Activated naive CD4-positive, alpha-beta T cell treated with anti-CD3 and anti-CD28 coated beads, Interleukin-2, amount 50 U/mL, for 24 hours (primary cell): ENCODE measurements at regions not wholly inside any gene's neighbourhood (a gene's known extent, or its start where the extent isn't known, plus 50 kb on each side); places are given as distances from the start of the nearest gene placed in this dataset.
"Not testable (repeated sequence)": the region's sequence is repeated elsewhere in the genome, so short reads cannot be mapped to it uniquely, and the experiment has no call there.

Experiments
- H3K27ac Mint-ChIP-seq: one replicate; pipeline ENCODE4 v1.8.0; 2021; ENCODE audit warnings: mild to moderate bottlenecking, mixed read lengths
- H3K27me3 Mint-ChIP-seq: one replicate; pipeline ENCODE4 v1.8.0; 2021; ENCODE audit warnings: mixed read lengths
- H3K36me3 Mint-ChIP-seq: one replicate; pipeline ENCODE4 v1.8.0; 2021; ENCODE audit warnings: mixed read lengths
- H3K4me1 Mint-ChIP-seq: one replicate; pipeline ENCODE4 v1.8.0; 2021; ENCODE audit warnings: mixed read lengths
- H3K4me3 Mint-ChIP-seq: one replicate; pipeline ENCODE4 v1.8.0; 2021; ENCODE audit warnings: mild to moderate bottlenecking, mixed read lengths
- H3K9me3 Mint-ChIP-seq: one replicate; pipeline ENCODE4 v1.8.0; 2021; ENCODE audit warnings: mixed read lengths

DNA sequence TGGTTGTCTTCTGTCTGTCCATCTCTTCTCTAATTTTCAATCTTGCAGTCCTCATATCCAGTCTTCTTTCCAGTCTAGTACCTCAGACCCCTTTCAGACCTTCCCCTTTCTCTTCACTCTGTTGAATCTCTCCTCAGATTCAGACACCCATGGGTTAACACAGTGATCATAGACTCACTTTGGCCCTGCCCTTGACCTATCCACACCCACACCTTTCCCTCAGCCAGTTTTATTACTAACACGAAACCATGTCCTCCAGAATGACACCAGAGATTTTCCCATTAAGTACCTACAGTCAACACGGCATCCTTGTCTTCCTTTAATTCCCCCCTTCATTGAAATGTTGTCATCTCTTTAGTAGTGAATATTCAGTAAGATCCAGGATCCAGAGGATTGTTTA, 74.5 kb upstream of the UBE2E2 start:
- no peaks in the 10 kb centered on the region for H3K36me3 Mint-ChIP-seq
- H3K9me3 Mint-ChIP-seq = no peaks in the 10 kb centered on the region
- H3K27ac Mint-ChIP-seq = no peak overlapping the region
- H3K4me1 Mint-ChIP-seq = no peaks in the 10 kb centered on the region
- H3K27me3 Mint-ChIP-seq = peaks cover 6% of the 10 kb centered on the region
- H3K4me3 Mint-ChIP-seq = no peak overlapping the region

DNA sequence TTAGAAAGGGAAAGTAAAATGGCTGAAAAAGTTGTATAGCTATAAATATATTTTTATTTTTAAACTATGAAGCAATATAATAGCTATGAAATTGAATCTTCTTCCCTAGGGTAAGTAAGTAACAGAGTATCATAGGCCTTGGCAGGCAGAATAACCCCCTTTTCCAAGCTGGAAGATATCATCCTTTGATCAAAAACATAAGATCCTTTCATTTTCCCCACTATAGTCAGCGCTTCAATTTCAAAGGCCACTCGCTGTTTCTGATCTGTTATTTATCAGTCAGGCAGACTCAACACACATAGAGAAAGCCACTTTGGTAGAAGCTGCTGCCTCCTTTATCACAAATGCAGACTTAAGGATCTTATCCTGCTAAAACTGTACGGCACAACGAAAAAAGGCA, 74.0 kb upstream of the UBE2E2 start:
- peaks cover 6% of the 10 kb centered on the region for H3K27me3 Mint-ChIP-seq
- no peaks in the 10 kb centered on the region for H3K4me1 Mint-ChIP-seq
- no peaks in the 10 kb centered on the region for H3K9me3 Mint-ChIP-seq
- H3K36me3 Mint-ChIP-seq = no peaks in the 10 kb centered on the region
- H3K4me3 Mint-ChIP-seq = no peak overlapping the region
- no peak overlapping the region for H3K27ac Mint-ChIP-seq

DNA sequence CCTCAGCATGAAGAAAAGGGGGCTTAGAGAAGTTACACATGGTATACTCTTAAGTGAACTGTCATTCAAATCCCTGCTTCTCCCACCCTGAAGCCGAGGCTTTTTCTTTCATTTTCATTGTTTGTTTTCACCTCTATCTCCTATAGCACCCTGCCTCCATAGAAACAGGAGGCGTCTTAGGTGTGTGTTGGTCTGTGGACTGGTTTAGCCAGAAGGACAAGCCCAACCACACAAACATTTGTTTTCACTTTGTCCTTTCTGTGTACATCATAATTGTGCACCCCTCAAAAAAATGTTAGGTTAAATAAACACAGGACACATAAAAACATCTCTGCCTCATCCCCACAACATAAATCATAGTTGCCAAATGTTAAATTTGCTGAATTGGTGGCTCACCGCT, 73.3 kb upstream of the UBE2E2 start:
- Mint-ChIP-seq H3K27ac (no peak overlapping the region), H3K27me3 (peaks cover 6% of the 10 kb centered on the region), H3K36me3 (no peaks in the 10 kb centered on the region), H3K4me3 (no peak overlapping the region), H3K4me1 (no peaks in the 10 kb centered on the region), H3K9me3 (no peaks in the 10 kb centered on the region)

DNA sequence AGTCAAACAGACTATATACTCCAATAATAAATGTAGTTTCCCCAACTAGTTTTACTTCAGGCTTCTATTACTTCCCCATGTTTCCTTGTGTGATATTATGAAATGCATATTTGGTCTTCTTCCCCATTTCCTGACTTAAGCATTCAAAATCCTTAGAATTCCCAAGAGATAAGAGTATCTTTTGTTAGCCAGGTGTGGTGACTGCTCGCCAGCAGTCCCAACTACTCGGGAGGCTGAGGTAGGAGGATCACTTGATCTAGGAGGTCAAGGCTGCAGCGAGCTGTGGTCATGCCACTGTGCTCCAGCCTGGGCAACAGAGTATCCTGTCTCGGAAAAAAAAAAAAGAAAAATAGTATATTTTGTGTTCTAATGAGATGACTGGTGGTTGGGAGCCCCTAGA, 72.7 kb upstream of the UBE2E2 start:
- H3K9me3 Mint-ChIP-seq = no peaks in the 10 kb centered on the region

DNA sequence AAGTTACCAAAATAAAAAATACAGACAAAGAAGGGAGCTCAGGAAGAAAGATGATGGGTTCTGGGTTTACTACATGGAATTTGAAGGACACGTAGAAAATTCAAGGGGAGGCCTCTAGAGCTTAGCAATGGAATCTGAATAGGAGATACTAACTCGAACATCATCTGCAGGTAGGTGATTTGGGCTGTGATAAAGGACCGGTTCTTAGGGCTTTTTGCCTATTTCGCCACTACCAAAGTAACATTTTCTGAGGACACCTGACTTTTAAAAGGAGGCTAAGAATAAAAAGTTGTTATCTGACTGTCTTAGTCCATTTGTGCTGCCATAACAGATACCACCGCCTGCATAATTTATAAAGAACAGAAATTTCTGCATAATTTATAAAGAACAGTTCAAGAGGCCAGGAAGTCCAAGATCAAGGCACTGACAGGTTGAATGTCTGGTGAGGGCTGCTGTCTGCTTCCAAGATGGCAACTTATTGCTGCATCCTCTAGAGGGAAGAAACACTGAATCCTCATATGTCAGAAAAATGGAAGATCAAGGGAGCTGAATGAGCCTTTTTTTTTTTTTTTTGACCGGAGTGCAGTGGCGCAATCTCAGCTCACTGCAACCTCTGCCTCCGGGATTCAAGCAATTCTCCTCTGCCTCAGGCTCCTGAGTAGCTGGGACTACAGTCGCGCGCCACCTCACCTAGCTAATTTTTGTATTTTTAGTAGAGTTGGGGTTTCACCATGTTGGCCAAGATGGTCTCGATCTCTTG, 67.9 kb upstream of the UBE2E2 start:
- H3K4me1 Mint-ChIP-seq = no peaks in the 10 kb centered on the region
- peaks cover 2% of the 10 kb centered on the region for H3K36me3 Mint-ChIP-seq
- no peak overlapping the region for H3K4me3 Mint-ChIP-seq
- peaks cover 1% of the 10 kb centered on the region for H3K27me3 Mint-ChIP-seq
- H3K9me3 Mint-ChIP-seq = peaks cover 6% of the 10 kb centered on the region
- no peak overlapping the region for H3K27ac Mint-ChIP-seq

More for the DNA sequence above, 72.7 kb upstream of the UBE2E2 start:
- Mint-ChIP-seq H3K36me3 (no peaks in the 10 kb centered on the region), H3K4me3 (no peak overlapping the region), H3K27me3 (peaks cover 6% of the 10 kb centered on the region), H3K4me1 (no peaks in the 10 kb centered on the region), H3K27ac (no peak overlapping the region)

DNA sequence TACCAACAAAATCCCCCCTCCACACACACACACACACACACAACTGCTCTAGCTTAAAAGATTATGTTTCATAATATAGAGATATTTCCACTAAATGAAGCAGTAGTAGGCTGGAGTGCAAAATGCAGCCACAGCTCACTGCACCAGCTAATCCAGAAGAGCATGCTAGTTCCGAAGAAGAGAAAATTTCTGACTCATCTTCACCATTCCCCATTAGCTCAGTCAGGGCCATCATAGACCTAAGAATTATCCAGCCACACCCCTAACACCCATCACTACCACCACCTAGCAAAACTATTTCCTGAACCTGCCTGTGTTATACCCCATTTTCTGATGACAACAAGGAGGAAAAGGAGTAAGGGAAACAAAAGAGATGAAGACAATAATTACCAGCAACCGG, 67.1 kb upstream of the UBE2E2 start:
- peaks cover 2% of the 10 kb centered on the region for H3K27me3 Mint-ChIP-seq
- H3K4me1 Mint-ChIP-seq = no peaks in the 10 kb centered on the region
- no peak overlapping the region for H3K27ac Mint-ChIP-seq
- H3K9me3 Mint-ChIP-seq = peaks cover 6% of the 10 kb centered on the region
- no peak overlapping the region for H3K4me3 Mint-ChIP-seq
- peaks cover 2% of the 10 kb centered on the region for H3K36me3 Mint-ChIP-seq

DNA sequence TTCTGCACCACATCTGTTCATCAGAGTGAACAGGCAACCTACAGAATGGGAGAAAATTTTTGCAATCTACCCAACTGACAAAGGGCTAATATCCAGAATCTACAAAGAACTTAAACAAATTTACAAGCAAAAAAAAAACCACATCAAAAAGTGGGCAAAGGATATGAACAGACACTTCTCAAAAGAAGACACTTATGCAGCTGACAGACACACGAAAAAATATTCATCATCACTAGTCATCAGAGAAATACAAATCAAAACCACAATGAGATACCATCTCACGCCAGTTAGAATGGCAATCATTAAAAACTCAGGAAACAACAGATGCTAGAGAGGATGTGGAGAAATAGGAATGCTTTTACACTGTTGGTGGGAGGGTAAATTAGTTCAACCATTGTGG, 59.1 kb upstream of the UBE2E2 start:
- not testable (repeated sequence) for H3K4me3 Mint-ChIP-seq, H3K4me1 Mint-ChIP-seq, H3K27me3 Mint-ChIP-seq, H3K36me3 Mint-ChIP-seq, H3K9me3 Mint-ChIP-seq
- peak overlapping the region; percentile 64 for H3K27ac Mint-ChIP-seq

DNA sequence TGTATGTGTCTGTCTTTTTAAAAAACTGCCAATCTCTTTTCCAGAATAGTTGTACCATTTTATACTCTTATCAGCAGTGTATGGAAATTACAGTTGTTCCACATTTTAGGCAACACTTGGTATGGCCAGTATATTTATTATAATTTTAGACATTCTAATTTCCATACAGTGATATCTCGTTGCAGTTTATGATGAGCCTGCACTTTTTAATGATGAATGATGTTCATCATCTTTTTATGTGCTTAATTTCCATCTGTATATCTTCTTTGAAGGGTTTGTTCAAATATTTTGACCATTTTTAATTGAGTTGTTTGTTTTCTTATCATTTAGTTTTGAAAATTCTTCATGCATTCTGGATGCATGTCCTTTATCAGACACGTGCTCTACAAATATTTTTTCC, 57.0 kb upstream of the UBE2E2 start:
- no peaks in the 10 kb centered on the region for H3K9me3 Mint-ChIP-seq
- no peak overlapping the region for H3K27ac Mint-ChIP-seq
- H3K36me3 Mint-ChIP-seq = no peaks in the 10 kb centered on the region
- peaks cover 7% of the 10 kb centered on the region for H3K4me1 Mint-ChIP-seq
- no peak overlapping the region for H3K4me3 Mint-ChIP-seq
- peaks cover 7% of the 10 kb centered on the region for H3K27me3 Mint-ChIP-seq

DNA sequence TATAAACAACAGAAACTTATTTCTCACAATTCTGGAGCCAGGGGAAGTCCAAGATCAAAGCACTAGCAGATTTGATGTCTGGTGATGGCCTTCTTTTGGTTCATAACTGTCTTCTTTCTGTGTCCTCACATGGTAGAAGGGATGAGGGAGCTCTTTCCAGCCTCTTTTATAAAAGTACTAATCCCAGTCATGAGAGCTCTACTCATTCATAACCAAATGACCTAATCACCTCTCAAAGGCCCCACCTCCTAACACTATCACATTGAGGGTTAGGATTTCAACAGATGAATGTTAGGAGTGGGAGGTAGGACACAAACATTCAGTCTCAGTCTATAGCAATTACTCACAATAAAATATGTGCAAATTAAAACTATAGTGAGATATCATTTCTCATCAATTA, 50.1 kb upstream of the UBE2E2 start:
- Mint-ChIP-seq H3K9me3 (no peaks in the 10 kb centered on the region), H3K4me3 (no peak overlapping the region), H3K27me3 (peaks cover 13% of the 10 kb centered on the region), H3K4me1 (no peaks in the 10 kb centered on the region), H3K36me3 (no peaks in the 10 kb centered on the region), H3K27ac (no peak overlapping the region)
